ENCODE measurements at regions not wholly inside any gene's neighbourhood (a gene's known extent, or its start where the extent isn't known, plus 50 kb on each side); places are given as distances from the start of the nearest gene placed in this dataset.

DNA sequence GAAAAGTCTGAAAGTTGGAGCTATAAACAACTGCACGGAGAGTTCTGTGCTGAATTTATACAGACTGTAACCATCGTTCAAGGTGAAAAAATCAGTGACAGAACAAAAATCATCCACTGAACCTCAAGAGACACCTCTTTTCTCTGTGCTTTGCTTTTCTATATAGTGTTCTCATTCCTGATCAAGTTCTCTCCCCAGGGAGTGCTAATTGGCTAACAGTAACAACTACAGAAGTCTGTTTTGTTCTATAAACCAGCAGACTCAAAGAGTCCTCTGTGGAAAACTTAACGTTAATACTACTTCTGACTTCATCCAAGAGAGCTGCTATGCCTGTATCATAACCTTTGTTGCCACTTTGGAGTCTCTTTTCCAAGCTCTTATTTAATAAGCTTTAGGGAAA lies 1388.3 kb upstream of the C9orf72 start (continued):
- TF ChIP-seq, protein P1, sequence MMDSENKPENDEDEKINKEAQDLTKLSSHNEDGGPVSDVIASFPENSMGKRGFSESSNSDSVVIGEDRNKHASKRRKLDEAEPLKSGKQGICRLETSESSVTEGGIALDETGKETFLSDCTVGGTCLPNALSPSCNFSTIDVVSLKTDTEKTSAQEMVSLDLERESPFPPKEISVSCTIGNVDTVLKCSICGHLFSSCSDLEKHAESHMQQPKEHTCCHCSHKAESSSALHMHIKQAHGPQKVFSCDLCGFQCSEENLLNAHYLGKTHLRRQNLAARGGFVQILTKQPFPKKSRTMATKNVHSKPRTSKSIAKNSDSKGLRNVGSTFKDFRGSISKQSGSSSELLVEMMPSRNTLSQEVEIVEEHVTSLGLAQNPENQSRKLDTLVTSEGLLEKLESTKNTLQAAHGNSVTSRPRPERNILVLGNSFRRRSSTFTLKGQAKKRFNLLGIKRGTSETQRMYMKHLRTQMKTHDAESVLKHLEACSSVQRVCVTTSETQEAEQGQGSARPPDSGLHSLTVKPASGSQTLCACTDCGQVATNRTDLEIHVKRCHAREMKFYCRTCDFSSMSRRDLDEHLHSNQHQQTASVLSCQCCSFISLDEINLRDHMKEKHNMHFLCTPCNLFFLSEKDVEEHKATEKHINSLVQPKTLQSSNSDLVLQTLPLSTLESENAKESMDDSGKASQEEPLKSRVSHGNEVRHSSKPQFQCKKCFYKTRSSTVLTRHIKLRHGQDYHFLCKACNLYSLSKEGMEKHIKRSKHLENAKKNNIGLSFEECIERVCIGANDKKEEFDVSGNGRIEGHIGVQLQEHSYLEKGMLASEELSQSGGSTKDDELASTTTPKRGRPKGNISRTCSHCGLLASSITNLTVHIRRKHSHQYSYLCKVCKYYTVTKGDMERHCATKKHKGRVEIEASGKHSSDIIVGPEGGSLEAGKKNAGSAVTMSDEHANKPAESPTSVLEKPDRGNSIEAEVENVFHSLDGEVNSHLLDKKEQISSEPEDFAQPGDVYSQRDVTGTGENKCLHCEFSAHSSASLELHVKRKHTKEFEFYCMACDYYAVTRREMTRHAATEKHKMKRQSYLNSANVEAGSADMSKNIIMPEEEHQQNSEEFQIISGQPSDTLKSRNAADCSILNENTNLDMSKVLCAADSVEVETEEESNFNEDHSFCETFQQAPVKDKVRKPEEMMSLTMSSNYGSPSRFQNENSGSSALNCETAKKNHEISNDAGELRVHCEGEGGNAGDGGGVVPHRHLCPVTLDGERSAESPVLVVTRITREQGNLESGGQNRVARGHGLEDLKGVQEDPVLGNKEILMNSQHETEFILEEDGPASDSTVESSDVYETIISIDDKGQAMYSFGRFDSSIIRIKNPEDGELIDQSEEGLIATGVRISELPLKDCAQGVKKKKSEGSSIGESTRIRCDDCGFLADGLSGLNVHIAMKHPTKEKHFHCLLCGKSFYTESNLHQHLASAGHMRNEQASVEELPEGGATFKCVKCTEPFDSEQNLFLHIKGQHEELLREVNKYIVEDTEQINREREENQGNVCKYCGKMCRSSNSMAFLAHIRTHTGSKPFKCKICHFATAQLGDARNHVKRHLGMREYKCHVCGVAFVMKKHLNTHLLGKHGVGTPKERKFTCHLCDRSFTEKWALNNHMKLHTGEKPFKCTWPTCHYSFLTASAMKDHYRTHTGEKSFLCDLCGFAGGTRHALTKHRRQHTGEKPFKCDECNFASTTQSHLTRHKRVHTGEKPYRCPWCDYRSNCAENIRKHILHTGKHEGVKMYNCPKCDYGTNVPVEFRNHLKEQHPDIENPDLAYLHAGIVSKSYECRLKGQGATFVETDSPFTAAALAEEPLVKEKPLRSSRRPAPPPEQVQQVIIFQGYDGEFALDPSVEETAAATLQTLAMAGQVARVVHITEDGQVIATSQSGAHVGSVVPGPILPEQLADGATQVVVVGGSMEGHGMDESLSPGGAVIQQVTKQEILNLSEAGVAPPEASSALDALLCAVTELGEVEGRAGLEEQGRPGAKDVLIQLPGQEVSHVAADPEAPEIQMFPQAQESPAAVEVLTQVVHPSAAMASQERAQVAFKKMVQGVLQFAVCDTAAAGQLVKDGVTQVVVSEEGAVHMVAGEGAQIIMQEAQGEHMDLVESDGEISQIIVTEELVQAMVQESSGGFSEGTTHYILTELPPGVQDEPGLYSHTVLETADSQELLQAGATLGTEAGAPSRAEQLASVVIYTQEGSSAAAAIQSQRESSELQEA (CRISPR knock-in tag; IDR thresholded peaks at IDR 0.05; ENCODE audit: not compliant biosample characterization) = no peak
- TF ChIP-seq MTF2 (CRISPR knock-in tag; IDR thresholded peaks at IDR 0.05; ENCODE audit: borderline replicate concordance) (no peak), KDM5A (IDR thresholded peaks at IDR 0.05; ENCODE audit: borderline replicate concordance, low read length) (no peak), SIX4 (CRISPR knock-in tag; IDR thresholded peaks at IDR 0.05) (no peak), ETV5 (CRISPR knock-in tag; IDR thresholded peaks at IDR 0.05; ENCODE audit: borderline replicate concordance) (no peak), ZNF652 (CRISPR knock-in tag; IDR thresholded peaks at IDR 0.05; ENCODE audit: borderline replicate concordance, low read depth) (no peak), NFATC3 (CRISPR knock-in tag; IDR thresholded peaks at IDR 0.05) (no peak)
- TF ChIP-seq, protein P2, sequence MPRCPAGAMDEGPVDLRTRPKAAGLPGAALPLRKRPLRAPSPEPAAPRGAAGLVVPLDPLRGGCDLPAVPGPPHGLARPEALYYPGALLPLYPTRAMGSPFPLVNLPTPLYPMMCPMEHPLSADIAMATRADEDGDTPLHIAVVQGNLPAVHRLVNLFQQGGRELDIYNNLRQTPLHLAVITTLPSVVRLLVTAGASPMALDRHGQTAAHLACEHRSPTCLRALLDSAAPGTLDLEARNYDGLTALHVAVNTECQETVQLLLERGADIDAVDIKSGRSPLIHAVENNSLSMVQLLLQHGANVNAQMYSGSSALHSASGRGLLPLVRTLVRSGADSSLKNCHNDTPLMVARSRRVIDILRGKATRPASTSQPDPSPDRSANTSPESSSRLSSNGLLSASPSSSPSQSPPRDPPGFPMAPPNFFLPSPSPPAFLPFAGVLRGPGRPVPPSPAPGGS (CRISPR knock-in tag; IDR thresholded peaks at IDR 0.05) = no peak
